ENCODE measurements at regions not wholly inside any gene's neighbourhood (a gene's known extent, or its start where the extent isn't known, plus 50 kb on each side); places are given as distances from the start of the nearest gene placed in this dataset.
"Not testable (repeated sequence)": the region's sequence is repeated elsewhere in the genome, so short reads cannot be mapped to it uniquely, and the experiment has no call there.

GRCh38 chr10:105742184-105742583 lies 1101.1 kb downstream of the SORCS3 start:
- no peak overlapping the region for H3K27ac ChIP-seq (ENCODE audit: low read length)
- no peaks in the 10 kb centered on the region for H3K27me3 ChIP-seq (ENCODE audit: control insufficient read depth, insufficient read depth, low read length)
- no peaks in the 10 kb centered on the region for H3K4me1 ChIP-seq (ENCODE audit: control insufficient read depth, low read depth, low read length)
- H3K9ac ChIP-seq (ENCODE audit: low read length), result no peak overlapping the region
- H3K9me3 ChIP-seq (ENCODE audit: control insufficient read depth, low read depth, low read length), result no peaks in the 10 kb centered on the region
- no peaks in the 10 kb centered on the region for H3K36me3 ChIP-seq (ENCODE audit: control insufficient read depth, low read depth, low read length)
- no peak overlapping the region for H3K4me3 ChIP-seq (ENCODE audit: low read length)

GRCh38 chr10:105734479-105734878 lies 1093.4 kb downstream of the SORCS3 start:
- no peaks in the 10 kb centered on the region for H3K27me3 ChIP-seq (ENCODE audit: control insufficient read depth, insufficient read depth, low read length)
- no peaks in the 10 kb centered on the region for H3K9me3 ChIP-seq (ENCODE audit: control insufficient read depth, low read depth, low read length)
- no peaks in the 10 kb centered on the region for H3K36me3 ChIP-seq (ENCODE audit: control insufficient read depth, low read depth, low read length)
- no peak overlapping the region for H3K9ac ChIP-seq (ENCODE audit: low read length)
- H3K4me3 ChIP-seq (ENCODE audit: low read length), result no peak overlapping the region
- H3K27ac ChIP-seq (ENCODE audit: low read length), result no peak overlapping the region
- no peaks in the 10 kb centered on the region for H3K4me1 ChIP-seq (ENCODE audit: control insufficient read depth, low read depth, low read length)

- H3K4me3 ChIP-seq (ENCODE audit: low read length), result no peak overlapping the region
- no peaks in the 10 kb centered on the region for H3K36me3 ChIP-seq (ENCODE audit: control insufficient read depth, low read depth, low read length)
- no peaks in the 10 kb centered on the region for H3K9me3 ChIP-seq (ENCODE audit: control insufficient read depth, low read depth, low read length)
- H3K27me3 ChIP-seq (ENCODE audit: control insufficient read depth, insufficient read depth, low read length), result no peaks in the 10 kb centered on the region
- no peaks in the 10 kb centered on the region for H3K4me1 ChIP-seq (ENCODE audit: control insufficient read depth, low read depth, low read length)
- H3K27ac ChIP-seq (ENCODE audit: low read length), result no peak overlapping the region
- H3K9ac ChIP-seq (ENCODE audit: low read length), result no peak overlapping the region
Observed at GRCh38 chr10:105733924-105734323, 1092.8 kb downstream of the SORCS3 start.

- Histone ChIP-seq H3K9ac (ENCODE audit: low read length) (no peak overlapping the region), H3K27ac (ENCODE audit: low read length) (no peak overlapping the region), H3K36me3 (ENCODE audit: control insufficient read depth, low read depth, low read length) (no peaks in the 10 kb centered on the region), H3K4me3 (ENCODE audit: low read length) (no peak overlapping the region), H3K27me3 (ENCODE audit: control insufficient read depth, insufficient read depth, low read length) (no peaks in the 10 kb centered on the region), H3K9me3 (ENCODE audit: control insufficient read depth, low read depth, low read length) (no peaks in the 10 kb centered on the region), H3K4me1 (ENCODE audit: control insufficient read depth, low read depth, low read length) (peaks cover 5% of the 10 kb centered on the region)
Observed at GRCh38 chr10:105729428-105729827, 1088.3 kb downstream of the SORCS3 start.

- H3K4me3 ChIP-seq (ENCODE audit: low read length); H3K9ac ChIP-seq (ENCODE audit: low read length); H3K36me3 ChIP-seq (ENCODE audit: control insufficient read depth, low read depth, low read length); H3K4me1 ChIP-seq (ENCODE audit: control insufficient read depth, low read depth, low read length); H3K27ac ChIP-seq (ENCODE audit: low read length); H3K27me3 ChIP-seq (ENCODE audit: control insufficient read depth, insufficient read depth, low read length); H3K9me3 ChIP-seq (ENCODE audit: control insufficient read depth, low read depth, low read length): not testable (repeated sequence)
Observed at GRCh38 chr10:105727586-105727985, 1086.5 kb downstream of the SORCS3 start.

- Histone ChIP-seq H3K9me3 (ENCODE audit: control insufficient read depth, low read depth, low read length) (no peaks in the 10 kb centered on the region), H3K27me3 (ENCODE audit: control insufficient read depth, insufficient read depth, low read length) (no peaks in the 10 kb centered on the region), H3K4me3 (ENCODE audit: low read length) (no peak overlapping the region), H3K36me3 (ENCODE audit: control insufficient read depth, low read depth, low read length) (no peaks in the 10 kb centered on the region), H3K9ac (ENCODE audit: low read length) (no peak overlapping the region), H3K27ac (ENCODE audit: low read length) (no peak overlapping the region), H3K4me1 (ENCODE audit: control insufficient read depth, low read depth, low read length) (peaks cover 5% of the 10 kb centered on the region)
Observed at GRCh38 chr10:105727131-105727530, 1086.0 kb downstream of the SORCS3 start.

GRCh38 chr10:105726149-105726548 lies 1085.1 kb downstream of the SORCS3 start:
- Histone ChIP-seq H3K4me3 (ENCODE audit: low read length) (no peak overlapping the region), H3K27me3 (ENCODE audit: control insufficient read depth, insufficient read depth, low read length) (no peaks in the 10 kb centered on the region), H3K9ac (ENCODE audit: low read length) (no peak overlapping the region), H3K27ac (ENCODE audit: low read length) (no peak overlapping the region), H3K36me3 (ENCODE audit: control insufficient read depth, low read depth, low read length) (no peaks in the 10 kb centered on the region), H3K9me3 (ENCODE audit: control insufficient read depth, low read depth, low read length) (no peaks in the 10 kb centered on the region), H3K4me1 (ENCODE audit: control insufficient read depth, low read depth, low read length) (peaks cover 5% of the 10 kb centered on the region)

GRCh38 chr10:105725007-105725406 lies 1083.9 kb downstream of the SORCS3 start:
- Histone ChIP-seq H3K9ac (ENCODE audit: low read length) (no peak overlapping the region), H3K27ac (ENCODE audit: low read length) (no peak overlapping the region), H3K4me1 (ENCODE audit: control insufficient read depth, low read depth, low read length) (peaks cover 5% of the 10 kb centered on the region), H3K36me3 (ENCODE audit: control insufficient read depth, low read depth, low read length) (no peaks in the 10 kb centered on the region), H3K27me3 (ENCODE audit: control insufficient read depth, insufficient read depth, low read length) (no peaks in the 10 kb centered on the region), H3K4me3 (ENCODE audit: low read length) (no peak overlapping the region), H3K9me3 (ENCODE audit: control insufficient read depth, low read depth, low read length) (no peaks in the 10 kb centered on the region)

GRCh38 chr10:105718207-105718995 lies 1077.3 kb downstream of the SORCS3 start:
- H3K9ac ChIP-seq (ENCODE audit: low read length), result no peak overlapping the region
- no peaks in the 10 kb centered on the region for H3K36me3 ChIP-seq (ENCODE audit: control insufficient read depth, low read depth, low read length)
- no peaks in the 10 kb centered on the region for H3K4me1 ChIP-seq (ENCODE audit: control insufficient read depth, low read depth, low read length)
- no peaks in the 10 kb centered on the region for H3K27me3 ChIP-seq (ENCODE audit: control insufficient read depth, insufficient read depth, low read length)
- no peak overlapping the region for H3K27ac ChIP-seq (ENCODE audit: low read length)
- H3K4me3 ChIP-seq (ENCODE audit: low read length), result no peak overlapping the region
- H3K9me3 ChIP-seq (ENCODE audit: control insufficient read depth, low read depth, low read length), result no peaks in the 10 kb centered on the region

- Histone ChIP-seq H3K4me1 (ENCODE audit: control insufficient read depth, low read depth, low read length) (no peaks in the 10 kb centered on the region), H3K4me3 (ENCODE audit: low read length) (no peak overlapping the region), H3K9me3 (ENCODE audit: control insufficient read depth, low read depth, low read length) (no peaks in the 10 kb centered on the region), H3K36me3 (ENCODE audit: control insufficient read depth, low read depth, low read length) (no peaks in the 10 kb centered on the region), H3K27ac (ENCODE audit: low read length) (no peak overlapping the region), H3K27me3 (ENCODE audit: control insufficient read depth, insufficient read depth, low read length) (no peaks in the 10 kb centered on the region), H3K9ac (ENCODE audit: low read length) (no peak overlapping the region)
Observed at GRCh38 chr10:105714728-105715127, 1073.6 kb downstream of the SORCS3 start.

GRCh38 chr10:105707603-105708002 lies 1066.5 kb downstream of the SORCS3 start:
- Histone ChIP-seq H3K4me1 (ENCODE audit: control insufficient read depth, low read depth, low read length) (peaks cover 6% of the 10 kb centered on the region), H3K9me3 (ENCODE audit: control insufficient read depth, low read depth, low read length) (no peaks in the 10 kb centered on the region), H3K27me3 (ENCODE audit: control insufficient read depth, insufficient read depth, low read length) (peaks cover 3% of the 10 kb centered on the region), H3K27ac (ENCODE audit: low read length) (no peak overlapping the region), H3K4me3 (ENCODE audit: low read length) (no peak overlapping the region), H3K9ac (ENCODE audit: low read length) (no peak overlapping the region), H3K36me3 (ENCODE audit: control insufficient read depth, low read depth, low read length) (no peaks in the 10 kb centered on the region)

- H3K9ac ChIP-seq (ENCODE audit: low read length), result no peak overlapping the region
- H3K4me3 ChIP-seq (ENCODE audit: low read length), result no peak overlapping the region
- no peak overlapping the region for H3K27ac ChIP-seq (ENCODE audit: low read length)
- H3K36me3 ChIP-seq (ENCODE audit: control insufficient read depth, low read depth, low read length), result no peaks in the 10 kb centered on the region
- H3K27me3 ChIP-seq (ENCODE audit: control insufficient read depth, insufficient read depth, low read length), result peaks cover 14% of the 10 kb centered on the region
- no peaks in the 10 kb centered on the region for H3K9me3 ChIP-seq (ENCODE audit: control insufficient read depth, low read depth, low read length)
- peaks cover 6% of the 10 kb centered on the region for H3K4me1 ChIP-seq (ENCODE audit: control insufficient read depth, low read depth, low read length)
Observed at GRCh38 chr10:105706281-105707026, 1065.4 kb downstream of the SORCS3 start.

Data from iPS-18a (cell line).